Tibial nerve (tissue), 4 donors: ENCODE measurements at regions not wholly inside any gene's neighbourhood (a gene's known extent, or its start where the extent isn't known, plus 50 kb on each side); places are given as distances from the start of the nearest gene placed in this dataset.
"Not testable (repeated sequence)": the region's sequence is repeated elsewhere in the genome, so short reads cannot be mapped to it uniquely, and the experiment has no call there.

Experiments
- DNase-seq, 2 donors: peaks; one replicate each; pipeline ENCODE4 v3.0.0-alpha.2; 2019; ENCODE audit warnings: low spot score in 2 of 2
- H3K27ac ChIP-seq, 4 donors: fragments of 200-600 bp; sonication (generic) in 3 of 4; one replicate each; pipeline ENCODE4 v1.5.1; 2017 to 2019; ENCODE audit warnings: mild to moderate bottlenecking in 1 of 4
- H3K27me3 ChIP-seq, 2 donors: fragments of 200-600 bp; sonication (generic) in 1 of 2; one replicate each; pipeline versions ENCODE4 v1.5.1 to v1.6.0; 2017 to 2019
- H3K36me3 ChIP-seq, 3 donors: fragments of 200-600 bp; sonication (generic); one replicate each; pipeline ENCODE4 v1.5.1; 2018 to 2019
- H3K4me1 ChIP-seq, 4 donors: fragments of 200-600 bp; sonication (generic) in 3 of 4; one replicate each; pipeline ENCODE4 v1.5.1; 2017 to 2019
- H3K4me3 ChIP-seq, 4 donors: fragments of 200-600 bp; sonication (generic) in 3 of 4; one replicate each; pipeline ENCODE4 v1.5.1; 2017 to 2019; ENCODE audit warnings: mild to moderate bottlenecking in 1 of 4, moderate library complexity in 1 of 4
- H3K9me3 ChIP-seq, 4 donors: fragments of 200-600 bp; sonication (generic) in 3 of 4; one replicate each; pipeline ENCODE4 v1.5.1; 2017 to 2019
- EP300 ChIP-seq, 2 donors: sonication (generic); formaldehyde crosslinking; IDR thresholded peaks; one replicate each; pipeline ENCODE4 v1.6.1; 2017; ENCODE audit warnings: antibody characterized with exemption in 2 of 2, mild to moderate bottlenecking in 1 of 2
- POLR2A ChIP-seq, 2 donors: fragments of 450-650 bp; IDR thresholded peaks; one replicate each; pipeline ENCODE4 v1.6.1; 2017; ENCODE audit warnings: antibody characterized with exemption in 2 of 2, mild to moderate bottlenecking in 2 of 2, moderate library complexity in 2 of 2
- WGBS, 2 donors: methylation state at CpG; one replicate each; pipeline ENCODE4 v1.1.5; 2018; 5-methylcytosine and 5-hydroxymethylcytosine counted together
- TF ChIP-seq, protein P1 (sequence below), 5 experiments: fragments of 200-600 bp in 3 of 5; fragments of 450-650 bp in 2 of 5; sonication (generic) in 3 of 5; IDR thresholded peaks; one replicate each; pipeline ENCODE4 v1.5.1; 2016 to 2019; ENCODE audit warnings: antibody characterized with exemption in 5 of 5, mild to moderate bottlenecking in 3 of 5, moderate library complexity in 2 of 5

DNA sequence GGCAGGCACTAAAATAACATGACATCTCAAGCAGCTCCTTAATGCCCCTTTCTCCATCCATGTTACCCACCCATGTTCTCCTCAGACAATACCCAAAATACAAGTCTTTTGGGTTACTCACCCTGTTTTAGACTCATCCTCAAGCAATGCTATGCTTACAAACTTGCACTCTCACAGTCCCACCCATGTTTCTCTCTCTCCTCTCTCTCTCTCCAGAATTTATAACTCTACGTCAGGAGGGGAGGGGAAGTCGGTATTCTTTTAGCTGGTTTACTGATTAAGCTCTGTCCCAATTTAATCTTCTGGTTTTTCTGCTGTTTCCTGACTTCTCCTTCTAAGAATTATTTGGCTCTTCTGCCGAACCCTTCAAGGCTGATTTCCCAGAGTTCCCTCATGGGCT, 98.0 kb upstream of the NR5A2 start:
- Histone ChIP-seq H3K9me3 (no peaks in the 10 kb centered on the region), H3K27me3 (no peaks in the 10 kb centered on the region), H3K27ac (no peak overlapping the region), H3K36me3 (no peaks in the 10 kb centered on the region), H3K4me3 (no peak overlapping the region), H3K4me1 (no peaks in the 10 kb centered on the region)
- 78 to 79% methylated on average over 3 of the region's 3 CpGs for whole genome bisulfite sequencing, 2 donors
- no peak for TF ChIP-seq EP300 (IDR thresholded peaks at IDR 0.05)
- TF ChIP-seq, protein P1, sequence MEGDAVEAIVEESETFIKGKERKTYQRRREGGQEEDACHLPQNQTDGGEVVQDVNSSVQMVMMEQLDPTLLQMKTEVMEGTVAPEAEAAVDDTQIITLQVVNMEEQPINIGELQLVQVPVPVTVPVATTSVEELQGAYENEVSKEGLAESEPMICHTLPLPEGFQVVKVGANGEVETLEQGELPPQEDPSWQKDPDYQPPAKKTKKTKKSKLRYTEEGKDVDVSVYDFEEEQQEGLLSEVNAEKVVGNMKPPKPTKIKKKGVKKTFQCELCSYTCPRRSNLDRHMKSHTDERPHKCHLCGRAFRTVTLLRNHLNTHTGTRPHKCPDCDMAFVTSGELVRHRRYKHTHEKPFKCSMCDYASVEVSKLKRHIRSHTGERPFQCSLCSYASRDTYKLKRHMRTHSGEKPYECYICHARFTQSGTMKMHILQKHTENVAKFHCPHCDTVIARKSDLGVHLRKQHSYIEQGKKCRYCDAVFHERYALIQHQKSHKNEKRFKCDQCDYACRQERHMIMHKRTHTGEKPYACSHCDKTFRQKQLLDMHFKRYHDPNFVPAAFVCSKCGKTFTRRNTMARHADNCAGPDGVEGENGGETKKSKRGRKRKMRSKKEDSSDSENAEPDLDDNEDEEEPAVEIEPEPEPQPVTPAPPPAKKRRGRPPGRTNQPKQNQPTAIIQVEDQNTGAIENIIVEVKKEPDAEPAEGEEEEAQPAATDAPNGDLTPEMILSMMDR (IDR thresholded peaks at IDR 0.05): no peak
- DNase-seq: no peak

DNA sequence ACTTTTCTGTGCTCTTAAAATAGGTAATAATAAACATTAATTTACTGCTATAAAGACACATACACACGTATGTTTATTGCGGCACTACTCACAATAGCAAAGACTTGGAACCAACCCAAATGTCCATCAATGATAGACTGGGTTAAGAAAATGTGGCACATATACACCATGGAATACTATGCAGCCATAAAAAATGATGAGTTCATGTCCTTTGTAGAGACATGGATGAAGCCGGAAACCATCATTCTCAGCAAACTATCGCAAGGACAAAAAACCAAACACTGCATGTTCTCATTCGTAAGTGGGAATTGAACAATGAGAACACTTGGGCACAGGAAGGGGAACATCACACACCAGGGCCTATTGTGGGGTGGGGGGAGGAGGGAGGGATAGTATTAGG, 97.4 kb upstream of the NR5A2 start:
- DNase-seq, H3K4me3 ChIP-seq: not testable (repeated sequence)
- 95 to 97% methylated on average over 5 of the region's 5 CpGs for WGBS, 2 donors

DNA sequence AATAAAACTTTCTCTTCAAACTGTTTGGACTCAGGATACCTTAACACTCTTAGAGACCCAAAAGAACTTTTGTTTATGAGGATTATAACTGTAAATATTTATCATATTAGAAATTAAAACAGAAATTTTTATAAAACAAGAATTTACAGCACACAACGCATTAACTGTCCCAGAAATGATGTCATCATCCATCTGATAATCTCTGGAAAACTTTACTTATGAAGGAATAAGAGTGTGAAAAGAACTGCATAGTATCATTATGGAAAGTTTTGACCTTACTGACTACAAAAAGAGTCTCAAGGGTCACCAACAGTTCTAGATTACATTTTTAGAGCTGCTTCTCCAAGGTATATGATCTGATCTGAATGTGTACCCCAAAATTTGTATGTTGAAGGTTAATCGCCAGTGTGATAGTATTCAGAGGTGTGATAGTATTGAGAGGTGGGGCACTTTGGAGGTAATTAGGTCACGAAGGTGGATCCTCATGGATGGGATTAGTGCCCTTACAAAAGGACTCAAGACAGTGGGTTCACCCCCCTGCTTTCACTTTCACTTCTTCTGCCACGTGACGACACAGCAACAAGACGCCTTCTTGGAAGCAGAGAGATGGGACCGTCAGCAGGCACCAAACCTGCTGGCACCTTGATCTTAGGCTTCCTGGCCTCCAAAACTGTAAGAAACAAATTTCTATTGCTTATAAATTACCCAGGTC, 95.7 kb upstream of the NR5A2 start:
- Histone ChIP-seq H3K36me3 (no peaks in the 10 kb centered on the region), H3K27ac (no peak overlapping the region), H3K9me3 (no peaks in the 10 kb centered on the region), H3K4me3 (no peak overlapping the region), H3K4me1 (no peaks in the 10 kb centered on the region), H3K27me3 (no peaks in the 10 kb centered on the region)
- TF ChIP-seq POLR2A (IDR thresholded peaks at IDR 0.05) (no peak), EP300 (IDR thresholded peaks at IDR 0.05) (no peak)
- TF ChIP-seq, protein P1 (IDR thresholded peaks at IDR 0.05): no peak
- no peak for DNase-seq
- WGBS, 2 donors: 76 to 78% methylated on average over 7 of the region's 7 CpGs

More for the DNA sequence above, 97.4 kb upstream of the NR5A2 start:
- not testable (repeated sequence) for H3K27ac ChIP-seq, H3K36me3 ChIP-seq, H3K4me1 ChIP-seq, H3K27me3 ChIP-seq, H3K9me3 ChIP-seq

DNA sequence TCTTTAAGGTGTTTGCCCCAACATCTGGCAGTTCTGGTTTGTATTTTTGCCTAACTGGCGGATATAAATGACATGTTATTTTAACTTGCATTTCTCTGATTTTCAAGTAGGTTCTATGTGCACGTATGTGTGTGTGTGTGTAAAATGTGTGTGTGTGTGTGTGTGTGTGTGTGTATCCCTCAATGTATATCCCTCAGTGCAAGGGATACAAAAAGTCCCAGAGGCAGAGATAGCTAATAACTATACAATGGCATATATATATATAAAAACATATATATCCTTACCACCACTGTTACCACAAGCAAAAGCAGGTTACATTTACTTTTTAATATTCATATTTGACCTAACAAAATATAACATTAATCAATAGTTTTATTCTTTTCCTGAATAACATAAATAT, 95.0 kb upstream of the NR5A2 start:
- Histone ChIP-seq H3K4me3 (no peak overlapping the region), H3K36me3 (no peaks in the 10 kb centered on the region), H3K4me1 (no peaks in the 10 kb centered on the region), H3K27ac (no peak overlapping the region), H3K27me3 (no peaks in the 10 kb centered on the region), H3K9me3 (no peaks in the 10 kb centered on the region)
- 84 to 88% methylated on average over 2 of the region's 2 CpGs for WGBS, 2 donors
- TF ChIP-seq EP300 (IDR thresholded peaks at IDR 0.05) (no peak), POLR2A (IDR thresholded peaks at IDR 0.05) (no peak)
- TF ChIP-seq, protein P1 (IDR thresholded peaks at IDR 0.05): no peak
- no peak for DNase-seq

DNA sequence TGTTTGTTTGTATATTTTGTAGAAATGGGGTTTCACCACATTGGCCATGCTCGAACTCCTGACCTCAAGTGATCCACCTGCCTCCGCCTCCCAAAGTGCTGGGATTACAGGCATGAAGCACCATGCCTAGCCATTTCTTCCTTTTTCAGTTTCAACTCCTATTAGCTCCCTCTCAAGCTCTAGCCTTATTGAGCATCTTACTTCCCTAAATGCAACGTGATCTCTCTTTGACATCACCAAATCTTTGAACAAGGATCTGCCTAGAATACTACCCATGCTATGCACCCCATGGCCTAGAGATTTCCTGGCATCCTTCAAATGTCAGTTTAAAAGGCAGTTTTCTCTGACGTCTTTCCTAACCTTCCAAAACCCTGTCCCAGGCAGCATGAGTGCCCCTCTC, 91.1 kb upstream of the NR5A2 start:
- Histone ChIP-seq H3K27ac (no peak overlapping the region), H3K9me3 (no peaks in the 10 kb centered on the region), H3K36me3 (no peaks in the 10 kb centered on the region), H3K27me3 (no peaks in the 10 kb centered on the region), H3K4me1 (no peaks in the 10 kb centered on the region), H3K4me3 (no peak overlapping the region)
- DNase-seq: no peak
- no peak for TF ChIP-seq EP300 (IDR thresholded peaks at IDR 0.05)
- TF ChIP-seq, protein P1 (IDR thresholded peaks at IDR 0.05): no peak
- TF ChIP-seq POLR2A (IDR thresholded peaks at IDR 0.05): no peak
- 79 to 80% methylated on average over 4 of the region's 4 CpGs for WGBS, 2 donors

DNA sequence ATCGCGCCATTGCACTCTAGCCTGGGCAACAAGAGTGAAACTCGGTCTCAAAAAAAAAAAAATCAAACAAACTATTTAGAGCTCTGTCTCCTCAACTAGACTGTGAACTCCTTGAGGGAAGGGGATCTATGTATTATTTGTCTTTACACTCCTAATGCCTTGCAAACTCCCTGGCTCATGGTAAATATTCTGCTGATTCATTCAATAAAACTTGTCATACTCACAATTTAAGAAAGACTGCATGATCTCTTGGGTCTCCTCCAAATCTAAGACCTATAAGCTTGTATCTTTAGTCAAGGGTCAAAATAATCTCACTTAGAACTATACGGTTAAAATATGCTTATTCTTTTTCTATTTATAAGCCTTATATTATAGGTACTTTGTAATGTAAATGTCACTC, 90.3 kb upstream of the NR5A2 start:
- WGBS, 2 donors: 88 to 89% methylated on average over 4 of the region's 4 CpGs
- no peak for DNase-seq
- Histone ChIP-seq H3K36me3 (no peaks in the 10 kb centered on the region), H3K4me1 (no peaks in the 10 kb centered on the region), H3K27me3 (no peaks in the 10 kb centered on the region), H3K9me3 (no peaks in the 10 kb centered on the region), H3K27ac (no peak overlapping the region), H3K4me3 (no peak overlapping the region)
- TF ChIP-seq EP300 (IDR thresholded peaks at IDR 0.05) (no peak), POLR2A (IDR thresholded peaks at IDR 0.05) (no peak)
- TF ChIP-seq, protein P1 (IDR thresholded peaks at IDR 0.05): no peak
